Activated T-helper 1 cell treated with anti-CD3 and anti-CD28 coated beads, Interleukin-12 subunit alpha, Interleukin-12 subunit beta, Interleukin-2, Interleukin-4 antibody, amounts not matched to agents 30 ng/mL and 10 ng/mL and 1 ng/mL, durations not matched to agents 14 hours and 24 hours and 36 hours (primary cell): ENCODE measurements at regions not wholly inside any gene's neighbourhood (a gene's known extent, or its start where the extent isn't known, plus 50 kb on each side); places are given as distances from the start of the nearest gene placed in this dataset.
A peak's percentile ranks its signal among the peaks of the same experiment; 100 is the strongest.

Source experiments
- DNase-seq: peaks from one replicate; pipeline ENCODE4 v3.0.0; 2021; ENCODE audit warnings: low spot score
- H3K27ac Mint-ChIP-seq: one replicate; pipeline ENCODE4 v1.8.0; 2021; ENCODE audit warnings: mild to moderate bottlenecking, mixed read lengths
- H3K27me3 Mint-ChIP-seq: one replicate; pipeline ENCODE4 v1.8.0; 2022; ENCODE audit warnings: mild to moderate bottlenecking, moderate library complexity, mixed read lengths; ENCODE audit not compliant: insufficient read depth
- H3K36me3 Mint-ChIP-seq: one replicate; pipeline ENCODE4 v1.8.0; 2021; ENCODE audit warnings: low read depth, mixed read lengths
- H3K4me1 Mint-ChIP-seq: one replicate; pipeline ENCODE4 v1.8.0; 2021; ENCODE audit warnings: low read depth, mixed read lengths
- H3K4me3 Mint-ChIP-seq: one replicate; pipeline ENCODE4 v1.8.0; 2021; ENCODE audit warnings: mild to moderate bottlenecking, moderate library complexity, mixed read lengths
- H3K9me3 Mint-ChIP-seq: one replicate; pipeline ENCODE4 v1.8.0; 2021; ENCODE audit warnings: mixed read lengths
- intact Hi-C: fragments of 100-400 bp; cut with micrococcal nuclease; formaldehyde crosslinking; loops from one replicate; pipeline ENCODE4 v1.15.1; 2024

GRCh38 chr12:68514807-68515411, 95.8 kb upstream of the RAP1B start:
- H3K4me3 Mint-ChIP-seq, result no peak overlapping the region
- H3K36me3 Mint-ChIP-seq, result no peaks in the 10 kb centered on the region
- H3K9me3 Mint-ChIP-seq, result peaks cover 5% of the 10 kb centered on the region
- no peak for DNase-seq
- no peaks in the 10 kb centered on the region for H3K4me1 Mint-ChIP-seq
- H3K27ac Mint-ChIP-seq, result no peak overlapping the region
- intact Hi-C loops, result no loop called here
- H3K27me3 Mint-ChIP-seq, result peaks cover 2% of the 10 kb centered on the region

- no peaks in the 10 kb centered on the region for H3K36me3 Mint-ChIP-seq
- no peak overlapping the region for H3K27ac Mint-ChIP-seq
- H3K4me3 Mint-ChIP-seq, result no peak overlapping the region
- intact Hi-C loops, result no loop called here
- H3K9me3 Mint-ChIP-seq, result peaks cover 5% of the 10 kb centered on the region
- no peaks in the 10 kb centered on the region for H3K4me1 Mint-ChIP-seq
- peaks cover 2% of the 10 kb centered on the region for H3K27me3 Mint-ChIP-seq
- no peak for DNase-seq
Measured at GRCh38 chr12:68515793-68516192, 94.9 kb upstream of the RAP1B start.

DNA sequence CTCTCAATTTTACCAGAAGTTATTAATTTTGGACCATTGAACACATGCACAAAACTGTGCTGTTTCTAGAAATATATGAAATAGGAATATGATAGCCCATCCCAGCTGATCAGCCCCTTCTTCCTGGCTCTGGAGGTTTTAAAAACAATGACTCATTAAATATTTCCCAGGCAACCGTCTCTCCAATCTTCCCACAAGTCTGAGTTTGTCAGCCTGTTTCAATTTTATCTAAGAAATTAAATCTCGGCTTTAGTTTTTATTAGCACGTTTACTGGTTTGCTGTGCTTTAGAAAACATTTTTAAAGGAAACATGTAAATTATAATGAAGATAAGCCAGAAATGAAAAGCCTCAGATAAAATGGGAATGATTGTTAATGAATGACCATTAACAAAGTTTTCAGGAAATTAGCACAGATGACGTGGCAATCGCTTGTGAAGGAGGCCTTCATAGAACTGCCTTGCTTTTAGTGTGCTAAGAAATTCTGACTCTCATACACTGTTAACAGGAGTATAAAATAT, 89.3 kb upstream of the RAP1B start:
- Mint-ChIP-seq H3K27me3 (peaks cover 2% of the 10 kb centered on the region), H3K27ac (no peak overlapping the region), H3K4me1 (no peaks in the 10 kb centered on the region), H3K36me3 (no peaks in the 10 kb centered on the region), H3K9me3 (no peaks in the 10 kb centered on the region), H3K4me3 (no peak overlapping the region)
- intact Hi-C loops, result no loop called here
- no peak for DNase-seq

GRCh38 chr12:68521848-68522502, 88.7 kb upstream of the RAP1B start:
- no peaks in the 10 kb centered on the region for H3K36me3 Mint-ChIP-seq
- no peak for DNase-seq
- H3K27me3 Mint-ChIP-seq, result peaks cover 2% of the 10 kb centered on the region
- H3K4me1 Mint-ChIP-seq, result no peaks in the 10 kb centered on the region
- H3K9me3 Mint-ChIP-seq, result no peaks in the 10 kb centered on the region
- H3K27ac Mint-ChIP-seq, result no peak overlapping the region
- no peak overlapping the region for H3K4me3 Mint-ChIP-seq
- intact Hi-C loops, result no loop called here

DNA sequence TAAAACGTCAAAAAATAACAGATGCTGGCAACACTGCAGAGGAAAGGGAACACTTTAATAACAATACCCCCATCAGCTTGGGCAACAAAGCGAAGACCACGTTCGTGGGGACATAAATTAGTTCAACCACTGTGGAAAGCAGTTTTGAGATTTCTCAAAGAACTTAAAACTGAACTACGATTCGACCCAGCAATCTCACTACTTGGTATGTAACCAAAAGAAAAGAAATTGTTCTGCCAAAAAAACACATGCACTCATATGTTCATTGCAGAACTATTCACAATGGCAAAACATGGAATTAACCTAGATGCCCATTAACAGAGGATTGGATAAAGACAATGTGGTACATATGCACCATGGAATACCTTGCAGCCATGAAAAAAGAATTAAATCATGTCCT, 81.2 kb upstream of the RAP1B start:
- H3K36me3 Mint-ChIP-seq, result peaks cover 2% of the 10 kb centered on the region
- H3K9me3 Mint-ChIP-seq, result peaks cover 5% of the 10 kb centered on the region
- H3K4me1 Mint-ChIP-seq, result peaks cover 11% of the 10 kb centered on the region
- H3K4me3 Mint-ChIP-seq, result no peak overlapping the region
- intact Hi-C loops, result no loop called here
- H3K27ac Mint-ChIP-seq, result no peak overlapping the region
- peaks cover 6% of the 10 kb centered on the region for H3K27me3 Mint-ChIP-seq
- no peak for DNase-seq

DNA sequence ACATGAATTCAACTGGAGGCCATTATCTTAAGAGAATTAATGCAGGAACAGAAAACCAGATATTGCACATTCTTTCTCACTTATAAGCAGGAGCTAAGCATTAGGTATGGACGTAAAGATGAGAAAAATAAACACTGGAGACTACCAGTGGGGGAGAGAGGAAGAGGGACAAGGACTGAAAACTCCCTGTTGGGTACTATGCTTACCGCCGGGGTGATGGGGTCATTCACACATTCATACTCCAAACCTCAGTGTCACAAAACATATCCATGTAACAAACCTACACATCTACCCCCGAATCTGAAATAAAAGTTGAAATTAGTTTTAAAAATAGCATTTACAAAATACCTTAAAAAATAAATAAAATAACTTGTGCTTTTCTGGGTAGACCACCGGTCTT, 80.8 kb upstream of the RAP1B start:
- Mint-ChIP-seq H3K4me1 (peaks cover 11% of the 10 kb centered on the region), H3K27ac (no peak overlapping the region), H3K9me3 (peaks cover 5% of the 10 kb centered on the region), H3K36me3 (peaks cover 2% of the 10 kb centered on the region), H3K4me3 (no peak overlapping the region), H3K27me3 (peaks cover 6% of the 10 kb centered on the region)
- DNase-seq, result no peak
- intact Hi-C loops, result no loop called here

DNA sequence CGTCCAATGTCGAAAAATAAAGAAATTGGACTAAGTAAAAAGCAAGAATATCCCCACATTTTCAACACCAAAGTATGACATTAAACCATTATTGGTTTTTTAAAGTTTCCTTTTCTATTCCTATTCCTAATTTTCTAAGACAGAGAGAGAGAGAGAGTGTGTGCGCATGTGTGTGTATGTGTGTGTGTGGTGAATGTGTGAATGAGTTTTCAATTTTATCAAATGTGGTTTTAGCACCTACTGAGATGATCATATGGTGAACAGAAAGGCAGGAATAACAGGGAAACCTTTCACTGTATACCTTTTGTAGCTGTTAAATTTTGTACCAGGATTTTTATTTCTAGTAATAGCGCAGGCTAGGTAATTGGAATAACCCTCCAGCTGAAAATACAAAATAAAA, 80.4 kb upstream of the RAP1B start:
- no peak overlapping the region for H3K4me3 Mint-ChIP-seq

DNA sequence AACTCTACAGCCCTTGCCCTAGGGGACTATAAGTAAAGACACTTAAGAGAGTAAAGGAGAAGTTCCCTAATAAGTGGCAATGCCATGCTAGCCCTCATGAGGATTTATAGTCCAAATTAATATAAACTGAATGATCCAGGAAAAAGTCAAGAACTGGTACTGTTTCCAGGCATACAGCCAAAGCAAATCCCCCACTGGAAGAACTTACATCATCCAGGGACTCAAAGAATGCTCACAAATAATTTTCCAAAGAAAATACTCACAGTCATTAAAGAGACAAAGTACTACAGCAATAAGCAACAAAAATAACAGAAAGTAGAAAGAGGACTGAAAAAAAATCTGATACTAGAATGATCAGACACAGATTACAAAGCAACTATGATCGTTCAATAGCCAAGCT, 79.7 kb upstream of the RAP1B start:
- Mint-ChIP-seq H3K9me3 (peaks cover 5% of the 10 kb centered on the region), H3K4me1 (peaks cover 11% of the 10 kb centered on the region)
- intact Hi-C loops, result no loop called here

More for the DNA sequence above, 80.4 kb upstream of the RAP1B start:
- intact Hi-C loops, result no loop called here
- DNase-seq, result no peak
- peaks cover 11% of the 10 kb centered on the region for H3K4me1 Mint-ChIP-seq
- peaks cover 6% of the 10 kb centered on the region for H3K27me3 Mint-ChIP-seq
- peaks cover 5% of the 10 kb centered on the region for H3K9me3 Mint-ChIP-seq
- peaks cover 2% of the 10 kb centered on the region for H3K36me3 Mint-ChIP-seq
- no peak overlapping the region for H3K27ac Mint-ChIP-seq

DNA sequence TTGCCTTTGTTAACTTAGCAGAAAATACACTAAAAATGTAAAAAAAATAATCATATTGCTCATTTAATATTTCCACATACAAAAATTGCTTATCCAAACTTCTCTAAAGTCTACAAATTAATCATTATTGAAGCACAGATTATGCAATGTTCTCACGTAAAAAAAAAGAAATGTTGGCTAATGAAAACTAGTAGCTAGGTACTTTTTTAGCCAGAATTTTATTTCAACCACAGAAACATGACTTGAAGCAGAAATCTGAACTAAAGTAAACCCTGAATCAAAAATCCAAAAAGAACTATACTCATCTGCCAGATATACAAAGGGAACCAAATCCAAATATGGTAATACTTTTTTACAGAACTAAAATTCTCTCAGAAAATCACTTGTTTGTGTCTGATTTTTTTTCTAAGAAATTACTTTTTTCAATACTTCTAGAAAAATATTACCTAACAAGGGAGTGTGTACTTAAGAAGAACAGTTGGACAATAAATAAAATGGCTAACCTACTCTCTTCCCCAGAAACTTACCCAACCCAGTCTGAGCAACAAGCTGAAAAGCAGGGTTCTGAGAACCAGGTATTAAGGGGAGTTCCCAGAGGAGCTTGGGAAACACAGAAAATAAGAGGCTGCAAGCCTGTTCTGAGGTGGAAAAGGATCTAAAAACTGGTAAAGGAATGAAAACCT, 78.4 kb upstream of the RAP1B start:
- peaks cover 6% of the 10 kb centered on the region for H3K27me3 Mint-ChIP-seq
- no peak overlapping the region for H3K27ac Mint-ChIP-seq
- peaks cover 2% of the 10 kb centered on the region for H3K36me3 Mint-ChIP-seq
- DNase-seq, result no peak
- peaks cover 21% of the 10 kb centered on the region for H3K4me1 Mint-ChIP-seq
- intact Hi-C loops, result no loop called here
- H3K4me3 Mint-ChIP-seq, result no peak overlapping the region
- peaks cover 3% of the 10 kb centered on the region for H3K9me3 Mint-ChIP-seq

More for the DNA sequence above, 79.7 kb upstream of the RAP1B start:
- H3K36me3 Mint-ChIP-seq, result peaks cover 2% of the 10 kb centered on the region
- no peak overlapping the region for H3K4me3 Mint-ChIP-seq
- no peak overlapping the region for H3K27ac Mint-ChIP-seq
- H3K27me3 Mint-ChIP-seq, result peaks cover 6% of the 10 kb centered on the region
- DNase-seq, result no peak

GRCh38 chr12:68532887-68533248, 77.8 kb upstream of the RAP1B start:
- peaks cover 6% of the 10 kb centered on the region for H3K27me3 Mint-ChIP-seq
- no peak overlapping the region for H3K4me3 Mint-ChIP-seq
- no peak for DNase-seq
- peaks cover 2% of the 10 kb centered on the region for H3K36me3 Mint-ChIP-seq
- H3K9me3 Mint-ChIP-seq, result no peaks in the 10 kb centered on the region
- H3K4me1 Mint-ChIP-seq, result peaks cover 23% of the 10 kb centered on the region
- H3K27ac Mint-ChIP-seq, result peak overlapping the region; percentile 57
- intact Hi-C loops, result no loop called here

- no peak for DNase-seq
- Mint-ChIP-seq H3K27me3 (peaks cover 5% of the 10 kb centered on the region), H3K4me1 (peaks cover 32% of the 10 kb centered on the region), H3K36me3 (peaks cover 2% of the 10 kb centered on the region), H3K9me3 (peaks cover 3% of the 10 kb centered on the region), H3K4me3 (no peak overlapping the region), H3K27ac (no peak overlapping the region)
- intact Hi-C loops, result no loop called here
Measured at GRCh38 chr12:68534108-68534507, 76.6 kb upstream of the RAP1B start.

GRCh38 chr12:68536885-68537485, 73.7 kb upstream of the RAP1B start:
- Mint-ChIP-seq H3K4me1 (peaks cover 59% of the 10 kb centered on the region), H3K9me3 (peaks cover 3% of the 10 kb centered on the region), H3K27ac (no peak overlapping the region), H3K27me3 (peaks cover 4% of the 10 kb centered on the region), H3K36me3 (peaks cover 2% of the 10 kb centered on the region), H3K4me3 (no peak overlapping the region)
- intact Hi-C loops, result no loop called here
- DNase-seq, result no peak

DNA sequence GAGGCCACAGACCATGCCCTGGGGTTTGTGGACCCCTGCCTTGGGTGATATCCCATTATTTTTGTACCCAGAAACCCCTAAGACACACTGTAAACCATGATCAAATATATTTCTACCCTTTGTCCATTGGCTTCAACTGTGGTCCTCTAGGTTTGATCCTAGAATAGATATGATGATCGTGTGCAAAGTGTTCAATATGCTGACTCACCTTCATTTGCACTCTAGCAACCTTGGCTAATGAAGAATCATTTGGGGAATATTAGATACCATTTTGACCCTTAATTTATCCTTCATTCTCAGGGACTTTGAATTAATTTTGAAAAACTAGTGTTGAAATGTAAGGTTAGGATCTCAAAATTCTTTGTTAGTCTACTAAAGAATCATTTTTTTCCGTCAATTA, 73.1 kb upstream of the RAP1B start:
- no peak overlapping the region for H3K27ac Mint-ChIP-seq
- H3K9me3 Mint-ChIP-seq, result peaks cover 3% of the 10 kb centered on the region
- no peak overlapping the region for H3K4me3 Mint-ChIP-seq
- no peak for DNase-seq
- intact Hi-C loops, result no loop called here
- peaks cover 4% of the 10 kb centered on the region for H3K27me3 Mint-ChIP-seq
- H3K4me1 Mint-ChIP-seq, result peaks cover 55% of the 10 kb centered on the region
- H3K36me3 Mint-ChIP-seq, result peaks cover 2% of the 10 kb centered on the region
